Vagina (tissue), 2 donors: ENCODE measurements at regions not wholly inside any gene's neighbourhood (a gene's known extent, or its start where the extent isn't known, plus 50 kb on each side); places are given as distances from the start of the nearest gene placed in this dataset.
"Not testable (repeated sequence)": the region's sequence is repeated elsewhere in the genome, so short reads cannot be mapped to it uniquely, and the experiment has no call there.

Experiments used
- DNase-seq, 2 donors: peaks; one replicate each; pipeline ENCODE4 v3.0.0-alpha.2; 2017; ENCODE audit errors: extremely low spot score in 2 of 2
- H3K27ac ChIP-seq: fragments of 200-600 bp; sonication (generic); one replicate; pipeline ENCODE4 v1.5.1; 2019
- H3K27me3 ChIP-seq: fragments of 200-600 bp; sonication (generic); one replicate; pipeline ENCODE4 v1.5.1; 2019
- H3K36me3 ChIP-seq, 2 donors: fragments of 200-600 bp; sonication (generic); one replicate each; pipeline ENCODE4 v1.5.1; 2017 to 2019
- H3K4me1 ChIP-seq: fragments of 200-600 bp; sonication (generic); one replicate; pipeline ENCODE4 v1.5.1; 2019
- H3K4me3 ChIP-seq, 2 donors: fragments of 200-600 bp; sonication (generic); 1 replicate in 1 of 2; 2 replicates in 1 of 2; pipeline ENCODE4 v1.5.1; 2016 to 2019
- H3K9me3 ChIP-seq: fragments of 200-600 bp; sonication (generic); one replicate; pipeline ENCODE4 v1.5.1; 2019
- POLR2A ChIP-seq, 2 donors: fragments of 450-650 bp; IDR thresholded peaks; one replicate each; pipeline ENCODE4 v1.6.1; 2017; ENCODE audit warnings: antibody characterized with exemption in 2 of 2, mild to moderate bottlenecking in 2 of 2, moderate library complexity in 2 of 2
- POLR2AphosphoS5 ChIP-seq, 2 donors: sonication (generic); formaldehyde crosslinking; IDR thresholded peaks; one replicate each; pipeline ENCODE4 v1.9.0; 2017; ENCODE audit warnings: antibody characterized with exemption in 2 of 2, mild to moderate bottlenecking in 2 of 2, low read depth in 1 of 2; ENCODE audit not compliant: insufficient read depth in 1 of 2
- intact Hi-C: fragments of 100-400 bp; cut with DNase I; formaldehyde crosslinking; loops from one replicate; pipeline ENCODE4 v1.15.1; 2023
- TF ChIP-seq, protein P1 (sequence below), 3 experiments: fragments of 450-650 bp in 2 of 3; fragments of 200-600 bp in 1 of 3; sonication (generic) in 1 of 3; IDR thresholded peaks; one replicate each; pipeline ENCODE4 v1.5.1; 2017 to 2019; ENCODE audit warnings: antibody characterized with exemption in 3 of 3, mild to moderate bottlenecking in 2 of 3, moderate library complexity in 2 of 3

GRCh38 chr5:103973669-103974068, 411.1 kb upstream of the NUDT12 start:
- no peaks in the 10 kb centered on the region for H3K4me1 ChIP-seq
- no peak overlapping the region for H3K4me3 ChIP-seq
- no peaks in the 10 kb centered on the region for H3K9me3 ChIP-seq
- no peaks in the 10 kb centered on the region for H3K36me3 ChIP-seq
- H3K27me3 ChIP-seq = no peaks in the 10 kb centered on the region
- H3K27ac ChIP-seq = no peak overlapping the region
- intact Hi-C loops = no loop called here
- TF ChIP-seq POLR2A (IDR thresholded peaks at IDR 0.05) (no peak), POLR2AphosphoS5 (IDR thresholded peaks at IDR 0.05; ENCODE audit: insufficient read depth in 1 of 2, low read depth in 1 of 2) (no peak)
- TF ChIP-seq, protein P1, sequence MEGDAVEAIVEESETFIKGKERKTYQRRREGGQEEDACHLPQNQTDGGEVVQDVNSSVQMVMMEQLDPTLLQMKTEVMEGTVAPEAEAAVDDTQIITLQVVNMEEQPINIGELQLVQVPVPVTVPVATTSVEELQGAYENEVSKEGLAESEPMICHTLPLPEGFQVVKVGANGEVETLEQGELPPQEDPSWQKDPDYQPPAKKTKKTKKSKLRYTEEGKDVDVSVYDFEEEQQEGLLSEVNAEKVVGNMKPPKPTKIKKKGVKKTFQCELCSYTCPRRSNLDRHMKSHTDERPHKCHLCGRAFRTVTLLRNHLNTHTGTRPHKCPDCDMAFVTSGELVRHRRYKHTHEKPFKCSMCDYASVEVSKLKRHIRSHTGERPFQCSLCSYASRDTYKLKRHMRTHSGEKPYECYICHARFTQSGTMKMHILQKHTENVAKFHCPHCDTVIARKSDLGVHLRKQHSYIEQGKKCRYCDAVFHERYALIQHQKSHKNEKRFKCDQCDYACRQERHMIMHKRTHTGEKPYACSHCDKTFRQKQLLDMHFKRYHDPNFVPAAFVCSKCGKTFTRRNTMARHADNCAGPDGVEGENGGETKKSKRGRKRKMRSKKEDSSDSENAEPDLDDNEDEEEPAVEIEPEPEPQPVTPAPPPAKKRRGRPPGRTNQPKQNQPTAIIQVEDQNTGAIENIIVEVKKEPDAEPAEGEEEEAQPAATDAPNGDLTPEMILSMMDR (IDR thresholded peaks at IDR 0.05) = no peak
- no peak for DNase-seq

- H3K4me3 ChIP-seq, intact Hi-C loops, H3K27ac ChIP-seq, H3K9me3 ChIP-seq, H3K36me3 ChIP-seq, DNase-seq, H3K4me1 ChIP-seq, H3K27me3 ChIP-seq: not testable (repeated sequence)
Measured at GRCh38 chr5:103966295-103966694, 403.7 kb upstream of the NUDT12 start.

GRCh38 chr5:103962023-103962422, 399.4 kb upstream of the NUDT12 start:
- intact Hi-C loops = no loop called here
- Histone ChIP-seq H3K4me3 (no peak overlapping the region), H3K4me1 (no peaks in the 10 kb centered on the region)

GRCh38 chr5:103953601-103954382, 391.2 kb upstream of the NUDT12 start:
- Histone ChIP-seq H3K27ac (no peak overlapping the region), H3K9me3 (no peaks in the 10 kb centered on the region), H3K4me3 (no peak overlapping the region), H3K4me1 (no peaks in the 10 kb centered on the region), H3K27me3 (no peaks in the 10 kb centered on the region), H3K36me3 (no peaks in the 10 kb centered on the region)
- no peak for DNase-seq
- intact Hi-C loops = no loop called here
- TF ChIP-seq, protein P1 (IDR thresholded peaks at IDR 0.05) = no peak
- TF ChIP-seq POLR2AphosphoS5 (IDR thresholded peaks at IDR 0.05; ENCODE audit: insufficient read depth in 1 of 2, low read depth in 1 of 2) (no peak), POLR2A (IDR thresholded peaks at IDR 0.05) (no peak)

More at GRCh38 chr5:103962023-103962422, 399.4 kb upstream of the NUDT12 start:
- TF ChIP-seq POLR2AphosphoS5 (IDR thresholded peaks at IDR 0.05; ENCODE audit: insufficient read depth in 1 of 2, low read depth in 1 of 2) (no peak), POLR2A (IDR thresholded peaks at IDR 0.05) (no peak)
- TF ChIP-seq, protein P1 (IDR thresholded peaks at IDR 0.05) = no peak
- Histone ChIP-seq H3K36me3 (no peaks in the 10 kb centered on the region), H3K27me3 (no peaks in the 10 kb centered on the region), H3K9me3 (no peaks in the 10 kb centered on the region), H3K27ac (no peak overlapping the region)
- no peak for DNase-seq

- Histone ChIP-seq H3K36me3 (no peaks in the 10 kb centered on the region), H3K27me3 (no peaks in the 10 kb centered on the region), H3K9me3 (no peaks in the 10 kb centered on the region), H3K4me3 (no peak overlapping the region), H3K4me1 (no peaks in the 10 kb centered on the region), H3K27ac (no peak overlapping the region)
- intact Hi-C loops = no loop called here
- DNase-seq = no peak
- TF ChIP-seq, protein P1 (IDR thresholded peaks at IDR 0.05) = no peak
- TF ChIP-seq POLR2AphosphoS5 (IDR thresholded peaks at IDR 0.05; ENCODE audit: insufficient read depth in 1 of 2, low read depth in 1 of 2) (no peak), POLR2A (IDR thresholded peaks at IDR 0.05) (no peak)
Measured at GRCh38 chr5:103951776-103952175, 389.2 kb upstream of the NUDT12 start.
